ENCODE measurements at regions not wholly inside any gene's neighbourhood (a gene's known extent, or its start where the extent isn't known, plus 50 kb on each side); places are given as distances from the start of the nearest gene placed in this dataset.

GRCh38 chr5:63603996-63604395 lies 358.2 kb downstream of the HTR1A start:
- Histone ChIP-seq H3K9me3 (ENCODE audit: control insufficient read depth in 1 of 2, low read length in 2 of 2) (no peaks in the 10 kb centered on the region), H3K27ac (ENCODE audit: low read depth, low read length) (no peak overlapping the region), H3K36me3 (ENCODE audit: insufficient read depth, low read length) (no peaks in the 10 kb centered on the region), H3K27me3 (ENCODE audit: insufficient read depth, low read length) (no peaks in the 10 kb centered on the region), H3K4me3 (ENCODE audit: low read length in 2 of 2) (no peak overlapping the region), H3K4me1 (ENCODE audit: insufficient read depth, low read length) (no peaks in the 10 kb centered on the region)
- no peak overlapping the region for H3K4me3 Mint-ChIP-seq
- no peaks in the 10 kb centered on the region for H3K36me3 Mint-ChIP-seq
- H3K4me1 Mint-ChIP-seq: no peaks in the 10 kb centered on the region
- H3K27me3 Mint-ChIP-seq: no peaks in the 10 kb centered on the region
- no peak overlapping the region for H3K27ac Mint-ChIP-seq
- intact Hi-C loops (cut with micrococcal nuclease): no loop called here
- ChIA-PET POLR2A (ENCODE audit: partially characterized antibody) (no interaction called here), CTCF (ENCODE audit: partially characterized antibody) (no interaction called here)
- DNase-seq: no peak
- H3K9me3 Mint-ChIP-seq: peaks cover 0 to 11% (median 4%) of the 10 kb centered on the region in 8 donors

- no peaks in the 10 kb centered on the region for H3K9me3 ChIP-seq (ENCODE audit: control insufficient read depth in 1 of 2, low read length in 2 of 2)
- H3K36me3 ChIP-seq (ENCODE audit: insufficient read depth, low read length): no peaks in the 10 kb centered on the region
- H3K27ac ChIP-seq (ENCODE audit: low read depth, low read length): no peak overlapping the region
- ChIA-PET CTCF (ENCODE audit: partially characterized antibody) (no interaction called here), POLR2A (ENCODE audit: partially characterized antibody) (no interaction called here)
- Mint-ChIP-seq H3K27ac (no peak overlapping the region), H3K4me3 (no peak overlapping the region), H3K9me3 (peaks cover 0 to 11% (median 4%) of the 10 kb centered on the region in 8 donors), H3K4me1 (no peaks in the 10 kb centered on the region), H3K36me3 (no peaks in the 10 kb centered on the region), H3K27me3 (no peaks in the 10 kb centered on the region)
- H3K4me1 ChIP-seq (ENCODE audit: insufficient read depth, low read length): no peaks in the 10 kb centered on the region
- intact Hi-C loops (cut with micrococcal nuclease): no loop called here
- no peaks in the 10 kb centered on the region for H3K27me3 ChIP-seq (ENCODE audit: insufficient read depth, low read length)
- no peak overlapping the region for H3K4me3 ChIP-seq (ENCODE audit: low read length in 2 of 2)
- DNase-seq: no peak
Observed at GRCh38 chr5:63602971-63603370, 359.3 kb downstream of the HTR1A start.

DNA sequence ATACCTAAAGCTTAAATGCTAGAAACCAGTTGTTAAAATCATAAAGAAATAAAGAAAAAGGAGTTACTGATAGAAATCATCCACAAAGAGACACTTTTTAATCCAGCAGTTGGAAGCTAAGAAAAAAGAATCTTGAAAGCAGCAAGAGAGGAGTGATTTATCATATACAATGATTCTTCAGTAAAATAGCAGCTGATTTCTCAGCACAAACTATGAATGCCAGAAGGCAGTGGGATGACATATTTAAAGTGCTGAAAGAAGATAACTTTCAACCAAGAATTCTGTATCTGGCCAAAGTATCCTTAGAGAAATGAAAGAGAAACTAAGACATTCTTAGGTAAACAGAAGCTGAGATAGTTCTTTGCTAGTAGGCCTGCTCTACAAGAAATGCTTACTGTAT lies 366.0 kb downstream of the HTR1A start:
- Histone ChIP-seq H3K36me3 (ENCODE audit: insufficient read depth, low read length) (no peaks in the 10 kb centered on the region), H3K27ac (ENCODE audit: low read depth, low read length) (no peak overlapping the region), H3K27me3 (ENCODE audit: insufficient read depth, low read length) (no peaks in the 10 kb centered on the region), H3K4me3 (ENCODE audit: low read length in 2 of 2) (no peak overlapping the region), H3K4me1 (ENCODE audit: insufficient read depth, low read length) (no peaks in the 10 kb centered on the region), H3K9me3 (ENCODE audit: control insufficient read depth in 1 of 2, low read length in 2 of 2) (no peaks in the 10 kb centered on the region)
- Mint-ChIP-seq H3K27me3 (no peaks in the 10 kb centered on the region), H3K4me1 (no peaks in the 10 kb centered on the region), H3K9me3 (peaks cover 0 to 9% (median 2%) of the 10 kb centered on the region in 8 donors), H3K27ac (no peak overlapping the region), H3K4me3 (no peak overlapping the region), H3K36me3 (no peaks in the 10 kb centered on the region)
- intact Hi-C loops (cut with micrococcal nuclease): no loop called here
- CTCF ChIA-PET (ENCODE audit: partially characterized antibody): no interaction called here
- POLR2A ChIA-PET (ENCODE audit: partially characterized antibody): no interaction called here
- DNase-seq: no peak

DNA sequence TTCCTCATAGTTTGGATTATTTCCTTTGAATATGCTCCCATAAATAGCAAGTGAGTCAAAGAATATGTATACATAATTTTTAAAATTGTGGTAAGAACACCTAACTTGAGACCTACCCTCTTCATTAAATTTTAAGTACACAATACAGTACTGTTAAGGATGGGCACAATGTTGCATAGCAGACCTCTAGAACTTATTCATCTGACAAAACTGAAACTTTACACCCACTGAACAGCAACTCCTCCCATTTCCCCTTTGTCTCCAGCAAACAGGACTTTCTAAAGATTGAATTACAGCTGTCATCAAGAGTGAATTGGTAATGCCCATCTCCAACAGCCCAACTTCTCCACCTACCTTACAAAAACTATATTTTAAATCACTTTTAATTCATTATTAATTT lies 388.9 kb downstream of the HTR1A start:
- intact Hi-C loops (cut with micrococcal nuclease): no loop called here
- Mint-ChIP-seq H3K4me1 (no peaks in the 10 kb centered on the region), H3K36me3 (no peaks in the 10 kb centered on the region), H3K27ac (no peak overlapping the region), H3K4me3 (no peak overlapping the region), H3K9me3 (peaks cover 0 to 6% (median 1%) of the 10 kb centered on the region in 8 donors), H3K27me3 (no peaks in the 10 kb centered on the region)
- Histone ChIP-seq H3K9me3 (ENCODE audit: control insufficient read depth in 1 of 2, low read length in 2 of 2) (no peaks in the 10 kb centered on the region), H3K27ac (ENCODE audit: low read depth, low read length) (no peak overlapping the region), H3K27me3 (ENCODE audit: insufficient read depth, low read length) (no peaks in the 10 kb centered on the region), H3K36me3 (ENCODE audit: insufficient read depth, low read length) (no peaks in the 10 kb centered on the region), H3K4me1 (ENCODE audit: insufficient read depth, low read length) (no peaks in the 10 kb centered on the region), H3K4me3 (ENCODE audit: low read length in 2 of 2) (no peak overlapping the region)
- no peak for DNase-seq
- ChIA-PET CTCF (ENCODE audit: partially characterized antibody) (no interaction called here), POLR2A (ENCODE audit: partially characterized antibody) (no interaction called here)

GRCh38 chr5:63572740-63573139 lies 389.5 kb downstream of the HTR1A start:
- H3K27ac ChIP-seq (ENCODE audit: low read depth, low read length): no peak overlapping the region
- H3K27me3 ChIP-seq (ENCODE audit: insufficient read depth, low read length): no peaks in the 10 kb centered on the region
- no peaks in the 10 kb centered on the region for H3K4me1 Mint-ChIP-seq
- POLR2A ChIA-PET (ENCODE audit: partially characterized antibody): no interaction called here
- H3K36me3 ChIP-seq (ENCODE audit: insufficient read depth, low read length): no peaks in the 10 kb centered on the region
- no peak overlapping the region for H3K4me3 Mint-ChIP-seq
- H3K4me3 ChIP-seq (ENCODE audit: low read length in 2 of 2): no peak overlapping the region
- H3K9me3 ChIP-seq (ENCODE audit: control insufficient read depth in 1 of 2, low read length in 2 of 2): no peaks in the 10 kb centered on the region
- peaks cover 0 to 4% (median under 1%) of the 10 kb centered on the region in 8 donors for H3K9me3 Mint-ChIP-seq
- no peaks in the 10 kb centered on the region for H3K4me1 ChIP-seq (ENCODE audit: insufficient read depth, low read length)
- no peak overlapping the region for H3K27ac Mint-ChIP-seq
- H3K36me3 Mint-ChIP-seq: no peaks in the 10 kb centered on the region
- intact Hi-C loops (cut with micrococcal nuclease): no loop called here
- DNase-seq: no peak
- CTCF ChIA-PET (ENCODE audit: partially characterized antibody): no interaction called here
- H3K27me3 Mint-ChIP-seq: no peaks in the 10 kb centered on the region

DNA sequence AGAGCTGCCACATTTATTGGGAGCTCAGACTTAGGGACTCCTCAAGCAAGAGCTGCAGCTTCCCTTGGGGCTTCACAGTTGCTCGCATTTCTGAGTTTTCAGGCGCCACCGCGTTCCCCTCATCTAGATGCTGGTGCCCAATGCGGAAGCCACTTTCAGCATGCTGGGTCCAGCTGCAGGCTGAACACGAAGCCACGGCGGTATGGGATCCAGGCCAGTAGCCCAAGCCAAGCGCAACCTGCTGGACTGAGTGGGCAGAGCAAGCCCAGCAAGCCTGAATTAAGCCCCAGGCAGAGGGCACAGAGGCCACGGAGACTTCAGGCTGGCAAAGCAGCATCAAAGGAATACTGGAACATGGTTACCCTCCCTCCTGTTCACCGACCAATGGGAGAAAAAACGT lies 391.5 kb downstream of the HTR1A start:
- Mint-ChIP-seq H3K27me3 (no peaks in the 10 kb centered on the region), H3K27ac (no peak overlapping the region), H3K36me3 (no peaks in the 10 kb centered on the region), H3K4me1 (no peaks in the 10 kb centered on the region), H3K4me3 (no peak overlapping the region), H3K9me3 (peaks cover 0 to 9% (median 1%) of the 10 kb centered on the region in 8 donors)
- POLR2A ChIA-PET (ENCODE audit: partially characterized antibody): no interaction called here
- Histone ChIP-seq H3K27ac (ENCODE audit: low read depth, low read length) (no peak overlapping the region), H3K36me3 (ENCODE audit: insufficient read depth, low read length) (no peaks in the 10 kb centered on the region), H3K27me3 (ENCODE audit: insufficient read depth, low read length) (no peaks in the 10 kb centered on the region), H3K4me1 (ENCODE audit: insufficient read depth, low read length) (no peaks in the 10 kb centered on the region), H3K9me3 (ENCODE audit: control insufficient read depth in 1 of 2, low read length in 2 of 2) (no peaks in the 10 kb centered on the region), H3K4me3 (ENCODE audit: low read length in 2 of 2) (no peak overlapping the region)
- DNase-seq: no peak
- CTCF ChIA-PET (ENCODE audit: partially characterized antibody): no interaction called here
- intact Hi-C loops (cut with micrococcal nuclease): no loop called here

DNA sequence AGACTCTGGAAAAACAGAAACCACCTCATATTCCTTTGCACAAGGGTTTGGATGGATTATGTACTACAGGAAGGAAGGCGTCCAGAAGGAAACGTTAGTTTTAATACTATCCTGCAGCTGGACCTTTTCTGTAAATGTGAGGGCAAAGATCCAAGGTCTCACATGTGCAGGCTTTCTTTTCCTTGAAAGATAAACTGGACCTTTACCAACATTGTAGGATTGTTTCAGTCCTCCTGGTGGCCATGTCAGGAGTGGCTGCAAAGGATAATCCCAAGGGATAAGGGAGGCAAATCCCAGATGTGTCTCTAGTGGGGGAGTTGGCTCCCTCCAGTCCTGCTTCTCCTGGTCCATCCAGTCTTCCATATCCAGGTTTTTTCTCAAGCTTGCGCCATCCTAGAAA lies 397.5 kb downstream of the HTR1A start:
- H3K4me1 ChIP-seq (ENCODE audit: insufficient read depth, low read length): no peaks in the 10 kb centered on the region
- H3K36me3 Mint-ChIP-seq: no peaks in the 10 kb centered on the region
- H3K9me3 Mint-ChIP-seq: peaks cover 0 to 20% (median 4%) of the 10 kb centered on the region in 8 donors
- intact Hi-C loops (cut with micrococcal nuclease): no loop called here
- no peaks in the 10 kb centered on the region for H3K27me3 Mint-ChIP-seq
- no peaks in the 10 kb centered on the region for H3K36me3 ChIP-seq (ENCODE audit: insufficient read depth, low read length)
- no peak overlapping the region for H3K4me3 ChIP-seq (ENCODE audit: low read length in 2 of 2)
- no peaks in the 10 kb centered on the region for H3K4me1 Mint-ChIP-seq
- DNase-seq: no peak
- POLR2A ChIA-PET (ENCODE audit: partially characterized antibody): no interaction called here
- H3K4me3 Mint-ChIP-seq: no peak overlapping the region
- no peak overlapping the region for H3K27ac Mint-ChIP-seq
- H3K9me3 ChIP-seq (ENCODE audit: control insufficient read depth in 1 of 2, low read length in 2 of 2): no peaks in the 10 kb centered on the region
- no peaks in the 10 kb centered on the region for H3K27me3 ChIP-seq (ENCODE audit: insufficient read depth, low read length)
- no peak overlapping the region for H3K27ac ChIP-seq (ENCODE audit: low read depth, low read length)
- CTCF ChIA-PET (ENCODE audit: partially characterized antibody): no interaction called here

All from CD4-positive, alpha-beta memory T cell (primary cell).